Mammary epithelial cell (primary cell): ENCODE measurements at regions not wholly inside any gene's neighbourhood (a gene's known extent, or its start where the extent isn't known, plus 50 kb on each side); places are given as distances from the start of the nearest gene placed in this dataset.

Experiments
- EZH2 ChIP-seq: IDR thresholded peaks from 2 replicates; pipeline ENCODE4 v1.6.1; 2012; ENCODE audit warnings: low read length, inconsistent platforms, borderline replicate concordance
- TF ChIP-seq, protein P1 (sequence below), 2 donors: IDR thresholded peaks in 1 of 2; conservative IDR thresholded peaks in 1 of 2; 2 replicates each; pipeline ENCODE4 v1.5.1; 2011 to 2012; ENCODE audit warnings: inconsistent platforms in 2 of 2, low read length in 2 of 2, mild to moderate bottlenecking in 2 of 2, control low read depth in 1 of 2, low read depth in 1 of 2; ENCODE audit not compliant: insufficient read depth in 1 of 2; ENCODE audit errors: extremely low read depth in 1 of 2

GRCh38 chrX:39988496-39988895 is 109.3 kb downstream of the BCOR start:
- TF ChIP-seq, protein P1, sequence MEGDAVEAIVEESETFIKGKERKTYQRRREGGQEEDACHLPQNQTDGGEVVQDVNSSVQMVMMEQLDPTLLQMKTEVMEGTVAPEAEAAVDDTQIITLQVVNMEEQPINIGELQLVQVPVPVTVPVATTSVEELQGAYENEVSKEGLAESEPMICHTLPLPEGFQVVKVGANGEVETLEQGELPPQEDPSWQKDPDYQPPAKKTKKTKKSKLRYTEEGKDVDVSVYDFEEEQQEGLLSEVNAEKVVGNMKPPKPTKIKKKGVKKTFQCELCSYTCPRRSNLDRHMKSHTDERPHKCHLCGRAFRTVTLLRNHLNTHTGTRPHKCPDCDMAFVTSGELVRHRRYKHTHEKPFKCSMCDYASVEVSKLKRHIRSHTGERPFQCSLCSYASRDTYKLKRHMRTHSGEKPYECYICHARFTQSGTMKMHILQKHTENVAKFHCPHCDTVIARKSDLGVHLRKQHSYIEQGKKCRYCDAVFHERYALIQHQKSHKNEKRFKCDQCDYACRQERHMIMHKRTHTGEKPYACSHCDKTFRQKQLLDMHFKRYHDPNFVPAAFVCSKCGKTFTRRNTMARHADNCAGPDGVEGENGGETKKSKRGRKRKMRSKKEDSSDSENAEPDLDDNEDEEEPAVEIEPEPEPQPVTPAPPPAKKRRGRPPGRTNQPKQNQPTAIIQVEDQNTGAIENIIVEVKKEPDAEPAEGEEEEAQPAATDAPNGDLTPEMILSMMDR (conservative IDR thresholded peaks at IDR 0.05 in 1 of 2, IDR thresholded peaks at IDR 0.05 in 1 of 2; ENCODE audit: extremely low read depth in 1 of 2, insufficient read depth in 1 of 2, low read depth in 1 of 2, low read length in 2 of 2): no peak
- TF ChIP-seq EZH2: no peak
